HG02840 (cell line): ENCODE measurements at regions not wholly inside any gene's neighbourhood (a gene's known extent, or its start where the extent isn't known, plus 50 kb on each side); places are given as distances from the start of the nearest gene placed in this dataset.
"Not testable (repeated sequence)": the region's sequence is repeated elsewhere in the genome, so short reads cannot be mapped to it uniquely, and the experiment has no call there.

Source experiments
- ATAC-seq: cut with Tn5 transposase; IDR thresholded peaks from one replicate; pipeline ENCODE4 v1.9.1; 2021; ENCODE audit warnings: mild to moderate bottlenecking, moderate library complexity, moderate number of reproducible peaks; ENCODE audit not compliant: unreplicated experiment, low FRiP score

DNA sequence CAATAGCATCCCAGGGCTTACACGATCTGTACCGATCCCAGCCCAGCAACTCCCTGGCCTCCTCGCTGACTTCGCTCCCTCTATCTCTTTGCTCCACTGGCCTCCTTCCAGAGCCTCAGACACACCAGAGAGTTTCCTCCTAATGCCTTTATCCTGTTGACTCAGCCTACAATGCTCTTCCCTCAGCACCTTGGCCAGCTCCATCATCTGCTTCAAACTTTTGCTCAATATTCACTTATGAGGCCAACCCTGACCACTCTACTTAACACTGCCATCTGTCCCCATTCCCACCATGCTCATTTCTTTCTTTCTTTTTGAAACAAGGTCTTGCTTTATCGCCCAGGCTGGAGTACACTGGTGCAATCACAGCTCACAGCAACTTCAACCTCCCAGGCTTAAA, 180.9 kb downstream of the CEP170 start:
- not testable (repeated sequence) for ATAC-seq

DNA sequence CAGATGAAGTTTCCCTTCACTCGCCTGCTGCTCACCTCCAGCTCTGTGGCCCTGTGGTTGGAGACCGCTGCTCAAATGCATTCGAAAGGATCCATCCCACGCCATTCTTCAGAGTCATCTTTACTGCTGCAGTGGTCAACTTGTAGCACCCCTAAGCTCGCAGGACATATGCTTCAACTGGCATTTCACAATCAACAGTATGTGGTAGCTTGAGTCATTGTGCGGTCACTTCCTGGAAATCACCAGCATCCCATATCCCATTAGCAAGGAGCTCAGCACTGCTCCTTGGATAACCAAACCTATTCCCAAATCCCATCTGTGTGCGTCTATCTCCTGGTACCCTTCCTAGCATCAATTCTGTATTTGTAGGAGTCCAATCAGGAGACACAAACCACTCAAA, 188.0 kb downstream of the CEP170 start:
- not testable (repeated sequence) for ATAC-seq

- ATAC-seq = not testable (repeated sequence)
Observed at GRCh38 chr1:243061965-243062364, 193.1 kb downstream of the CEP170 start.

DNA sequence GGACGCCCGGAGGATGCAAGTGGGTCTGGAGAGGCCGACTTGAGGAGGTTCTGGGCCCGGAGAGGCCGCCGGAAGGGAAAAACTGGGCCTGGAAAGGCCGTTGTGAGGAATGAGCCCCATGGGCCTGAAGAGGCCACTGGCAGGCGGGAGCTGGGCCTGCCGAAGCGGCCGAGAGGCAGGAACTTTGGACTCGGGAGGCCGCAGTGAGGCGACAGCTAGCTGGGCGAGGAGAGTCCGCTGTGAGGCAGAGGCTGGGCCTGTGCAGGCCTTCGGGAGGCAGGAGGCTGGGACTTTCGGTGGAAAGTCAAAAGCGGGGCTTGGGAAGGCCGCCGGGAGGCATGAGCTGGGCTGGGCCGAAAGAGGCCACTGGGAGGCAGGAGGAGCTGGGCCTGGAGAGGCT, 199.6 kb downstream of the CEP170 start:
- ATAC-seq = not testable (repeated sequence)

GRCh38 chr1:243055091-243055490, 200.0 kb downstream of the CEP170 start:
- ATAC-seq = not testable (repeated sequence)

DNA sequence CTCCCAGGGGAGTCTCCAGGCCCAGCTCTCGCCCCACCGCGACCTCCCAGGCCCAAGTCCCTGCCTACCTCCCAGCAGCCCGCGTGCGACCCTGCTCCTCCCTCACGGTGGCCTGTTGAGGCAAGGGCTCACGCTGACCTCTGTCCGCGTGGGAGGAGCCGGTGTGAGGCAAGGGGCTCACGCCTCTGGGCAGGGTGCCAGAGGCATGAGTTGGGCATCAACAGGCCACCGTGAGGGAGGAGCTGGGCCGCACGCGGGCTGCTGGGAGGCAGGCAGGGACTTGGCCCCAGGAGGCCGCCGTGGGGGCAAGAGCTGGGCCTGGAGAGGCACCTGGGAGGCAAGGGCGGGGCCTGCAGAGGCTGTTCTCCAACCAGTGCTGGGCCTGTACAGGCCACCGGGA, 200.4 kb downstream of the CEP170 start:
- ATAC-seq = not testable (repeated sequence)

DNA sequence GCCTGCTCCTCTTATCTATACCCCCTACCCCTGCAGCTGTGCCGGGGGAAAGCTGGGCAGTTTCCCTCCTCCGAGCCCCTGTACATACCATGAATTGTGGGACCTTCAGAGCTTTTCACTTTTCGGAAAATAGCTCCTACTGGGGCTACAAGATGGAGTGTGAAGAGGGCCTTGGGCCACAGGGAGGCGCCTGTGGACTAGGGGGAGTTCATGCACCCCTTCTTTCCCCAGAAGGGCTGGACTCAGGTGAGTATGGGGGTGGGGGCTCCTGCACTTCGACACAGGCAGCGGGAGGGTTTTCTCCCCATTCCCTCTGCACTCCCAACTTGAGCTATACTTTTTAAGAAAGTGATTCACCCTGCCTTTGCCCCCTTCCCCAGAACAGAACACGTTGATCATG, 202.0 kb downstream of the CEP170 start:
- ATAC-seq = not testable (repeated sequence)

- ATAC-seq = not testable (repeated sequence)
Observed at GRCh38 chr1:243050613-243051012, 204.5 kb downstream of the CEP170 start.

DNA sequence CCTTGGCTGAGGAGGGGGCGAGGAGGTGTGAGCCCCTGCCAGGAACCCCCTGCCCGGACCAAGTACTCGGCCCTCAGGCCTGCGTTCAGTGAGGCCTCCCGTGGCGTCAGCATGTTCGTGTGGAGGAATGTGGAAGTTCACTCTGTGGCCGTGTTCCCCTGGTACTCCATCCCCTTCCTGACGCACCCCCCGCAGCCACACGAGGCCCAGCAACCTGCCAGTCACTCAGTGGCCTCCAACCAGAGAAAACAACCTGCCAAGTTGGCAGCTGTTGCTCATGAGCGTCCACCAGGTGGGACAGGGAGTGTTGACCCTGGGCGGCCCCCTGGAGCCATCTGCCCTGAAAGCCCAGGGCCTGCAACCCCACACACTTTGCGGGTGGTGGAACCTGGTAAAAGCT, 205.4 kb downstream of the CEP170 start:
- ATAC-seq = not testable (repeated sequence)

DNA sequence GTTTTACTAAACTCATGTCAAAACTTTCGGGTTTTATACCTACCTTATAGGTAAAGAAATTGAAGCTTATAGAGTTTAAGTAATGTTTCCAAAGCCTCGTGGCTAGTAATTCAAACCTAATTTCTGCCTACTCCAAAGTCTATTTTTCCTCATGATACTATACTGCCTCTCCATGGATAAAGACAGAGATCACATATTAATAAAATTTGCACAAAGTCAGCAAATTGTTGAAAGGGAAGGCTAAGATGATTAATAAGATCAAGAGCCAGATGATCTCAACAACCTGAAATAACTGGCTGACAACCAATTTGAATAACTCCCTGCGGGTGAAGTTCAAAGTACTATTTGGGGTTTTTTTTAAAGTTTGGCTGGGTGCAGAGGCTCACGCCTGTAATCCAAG, 233.7 kb downstream of the CEP170 start:
- not testable (repeated sequence) for ATAC-seq

DNA sequence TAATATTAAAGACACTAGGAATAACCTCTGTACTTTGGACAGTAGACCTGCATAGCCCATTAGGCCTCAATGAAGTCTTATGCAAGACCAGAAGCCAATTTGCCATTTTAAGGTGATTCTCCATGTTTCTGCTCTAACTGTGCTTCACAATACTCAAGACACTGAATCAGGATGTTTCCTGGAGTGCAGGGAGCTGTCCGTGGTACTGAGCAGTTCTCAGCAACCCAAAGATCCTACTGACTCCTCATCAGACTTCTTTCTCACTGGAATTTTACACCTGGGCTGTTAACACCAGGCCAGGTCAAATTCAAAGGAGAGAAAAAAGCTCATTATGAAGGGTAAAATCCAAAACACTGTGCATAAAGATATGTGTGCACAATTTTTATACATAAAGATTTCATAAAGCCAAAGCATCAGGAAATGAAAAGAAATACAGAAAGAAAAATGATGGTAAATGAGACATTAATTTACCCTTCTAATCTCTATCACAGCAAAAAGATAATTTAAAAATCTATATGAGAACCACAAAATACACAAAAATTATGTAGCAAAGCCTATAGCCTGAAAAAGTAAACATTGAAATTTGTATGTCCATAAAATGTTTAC, 235.9 kb downstream of the CEP170 start:
- not testable (repeated sequence) for ATAC-seq

DNA sequence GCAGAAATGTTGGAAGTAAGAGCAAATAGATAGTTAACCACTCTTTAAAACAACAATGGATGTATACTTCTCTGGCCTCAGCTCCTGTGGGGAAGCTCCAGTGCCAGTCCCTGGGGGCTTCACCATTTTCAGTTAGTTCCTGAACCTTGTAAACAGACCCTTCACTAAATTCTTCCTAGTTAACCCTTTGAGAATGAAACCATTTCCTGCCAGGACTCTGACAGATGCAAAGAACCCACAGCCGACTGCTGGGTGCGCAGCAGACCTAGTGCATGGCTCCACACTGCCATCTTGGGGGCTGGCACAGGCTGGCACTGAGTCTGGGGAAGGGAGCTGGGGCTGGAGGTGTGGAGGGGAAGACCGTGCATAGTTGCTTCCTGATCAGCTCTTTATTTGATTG, 244.4 kb downstream of the CEP170 start:
- ATAC-seq = not testable (repeated sequence)

DNA sequence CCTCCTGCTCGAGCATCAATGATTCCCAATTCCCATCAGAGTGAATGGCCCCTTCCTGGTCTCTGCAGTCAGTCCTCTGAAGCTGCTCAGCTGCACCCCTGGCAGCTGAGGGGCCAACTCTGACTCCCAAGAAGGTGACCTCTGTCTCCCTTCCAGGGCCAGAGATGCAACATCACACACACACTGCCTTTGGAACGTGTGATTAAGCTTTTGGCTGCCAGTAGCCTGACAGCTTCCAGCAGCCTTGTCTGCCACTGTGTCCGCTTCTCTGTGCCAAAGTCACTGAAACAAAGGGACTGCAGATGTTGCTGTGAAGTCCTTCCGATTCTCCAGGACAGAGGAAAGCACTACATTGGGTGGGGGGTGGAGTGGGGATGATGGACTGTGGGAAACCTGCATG, 254.1 kb downstream of the CEP170 start:
- ATAC-seq = not testable (repeated sequence)

DNA sequence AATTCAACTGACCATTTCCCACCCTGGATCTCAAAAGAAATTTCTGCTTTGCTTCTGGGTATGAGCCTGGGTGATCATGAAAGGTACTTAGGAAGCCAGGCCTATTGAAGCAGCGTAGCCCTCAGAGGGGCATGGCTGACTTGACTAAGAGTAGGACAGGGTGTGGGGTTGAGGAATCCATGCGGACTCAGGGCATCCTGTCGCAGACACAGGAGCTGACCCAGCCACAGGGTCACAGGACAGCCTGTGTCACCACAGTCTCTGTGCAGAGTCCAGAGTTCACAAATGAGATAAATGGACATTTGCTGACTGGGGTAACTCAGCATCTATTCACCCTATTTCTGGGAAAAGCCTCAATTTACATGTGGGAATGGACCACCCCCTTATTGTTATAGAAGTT, 262.3 kb downstream of the CEP170 start:
- not testable (repeated sequence) for ATAC-seq

GRCh38 chr1:242985096-242985495, 270.0 kb downstream of the CEP170 start:
- ATAC-seq = not testable (repeated sequence)

DNA sequence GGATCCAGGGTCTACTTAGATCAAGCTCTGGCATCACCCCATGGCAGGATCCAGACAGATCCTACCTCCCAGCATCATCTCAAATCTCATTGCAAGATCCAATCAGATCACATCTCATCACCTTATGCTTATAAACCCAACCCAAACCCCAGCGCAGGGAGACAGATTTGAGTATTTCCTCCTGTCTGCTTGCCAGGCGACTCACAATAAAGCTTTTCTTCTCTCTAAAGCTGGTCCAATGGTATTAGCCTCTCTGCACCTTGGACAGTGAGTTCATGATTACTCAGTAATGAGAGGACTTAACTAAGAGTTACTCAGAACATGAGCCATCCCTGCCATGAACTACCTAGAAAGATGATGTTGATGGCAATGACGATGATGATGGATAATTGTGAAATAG, 281.7 kb downstream of the CEP170 start:
- not testable (repeated sequence) for ATAC-seq

DNA sequence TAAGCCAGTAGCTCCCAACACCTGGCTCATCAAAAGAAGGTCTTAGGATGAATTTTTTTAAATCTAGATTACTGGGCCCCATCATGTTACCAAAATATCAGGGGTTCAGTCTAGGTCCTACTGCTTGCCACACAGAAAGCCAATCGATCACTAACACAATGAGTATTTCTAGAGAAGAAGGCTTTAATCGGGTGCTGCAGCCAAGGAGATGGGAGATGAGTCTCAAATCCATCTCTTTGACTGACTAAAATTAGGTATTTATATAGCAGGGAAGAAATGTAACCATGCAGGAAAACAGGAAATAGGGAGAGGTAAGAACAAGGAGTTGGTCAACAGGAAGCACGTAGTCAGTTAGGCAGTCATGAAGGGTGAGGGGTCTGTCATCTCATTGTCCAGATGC, 288.2 kb downstream of the CEP170 start:
- ATAC-seq = no peak

- ATAC-seq = not testable (repeated sequence)
Observed at GRCh38 chr1:242959397-242959796, 295.7 kb downstream of the CEP170 start.

- not testable (repeated sequence) for ATAC-seq
Observed at GRCh38 chr1:242954945-242955344, 300.1 kb downstream of the CEP170 start.

- no peak for ATAC-seq
Observed at GRCh38 chr1:242946206-242946605, 308.9 kb downstream of the CEP170 start.

DNA sequence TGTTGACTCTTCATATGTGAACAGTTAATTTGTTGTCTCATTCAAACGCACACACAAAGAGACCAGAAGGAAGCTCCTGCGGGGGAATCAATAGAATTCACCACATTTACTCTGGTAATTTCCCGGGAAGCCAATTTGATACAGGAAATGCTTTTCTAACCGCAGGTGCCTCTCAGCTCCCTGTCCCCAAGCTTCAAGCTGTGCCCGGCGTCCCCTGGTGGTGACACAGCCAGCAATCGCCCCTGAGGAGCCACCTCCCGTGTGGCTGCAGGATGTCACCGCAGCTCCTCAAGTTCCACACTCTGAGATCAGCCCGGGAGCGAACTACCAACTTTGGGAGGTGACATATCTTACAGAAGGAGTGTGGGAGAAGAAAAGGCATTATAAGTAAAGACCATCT, 318.4 kb downstream of the CEP170 start:
- ATAC-seq = not testable (repeated sequence)

DNA sequence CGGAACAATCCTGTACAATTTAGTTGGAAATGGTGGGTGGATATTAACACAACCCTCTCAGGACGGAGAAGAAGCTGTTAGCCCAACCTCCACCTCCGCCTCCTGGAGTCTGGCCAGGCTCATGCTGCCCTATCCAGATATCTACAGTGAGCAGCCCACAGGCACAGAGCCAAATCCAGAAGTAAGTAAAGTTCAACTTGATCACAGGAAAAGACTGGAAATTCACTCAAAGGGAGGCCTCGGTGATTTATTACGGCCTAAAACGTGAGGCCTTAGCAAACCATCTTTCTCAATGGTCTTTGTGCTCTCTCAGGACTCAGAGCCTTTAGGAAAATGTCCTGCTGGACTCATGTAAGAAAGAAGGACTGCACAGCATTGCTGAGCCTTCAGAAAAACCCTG, 330.4 kb downstream of the CEP170 start:
- ATAC-seq = not testable (repeated sequence)

DNA sequence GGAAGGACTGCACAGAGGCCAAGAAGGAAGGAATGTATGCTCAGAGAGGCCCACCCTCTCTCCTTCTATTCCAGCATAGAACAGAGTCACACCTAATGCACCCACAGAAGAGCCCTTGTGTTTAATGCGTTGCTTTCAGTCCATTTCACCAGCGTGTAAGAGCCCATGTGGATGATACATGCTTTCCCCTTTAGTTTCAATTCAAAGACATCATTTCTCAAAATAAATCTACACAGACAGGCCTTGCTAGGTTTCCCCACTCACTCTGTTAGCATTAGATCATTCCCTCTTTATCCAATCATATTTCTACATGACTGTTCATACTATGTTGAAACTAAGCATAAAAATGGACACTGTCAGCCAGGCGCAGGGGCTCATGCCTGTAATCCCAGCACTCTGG, 331.5 kb downstream of the CEP170 start:
- not testable (repeated sequence) for ATAC-seq
